Tibial nerve (tissue), 3 donors: ENCODE measurements at regions not wholly inside any gene's neighbourhood (a gene's known extent, or its start where the extent isn't known, plus 50 kb on each side); places are given as distances from the start of the nearest gene placed in this dataset.

ENCODE experiments used
- CTCF ChIP-seq, 5 experiments: fragments of 200-600 bp in 3 of 5; fragments of 450-650 bp in 2 of 5; sonication (generic) in 3 of 5; IDR thresholded peaks; one replicate each; pipeline ENCODE4 v1.5.1; 2016 to 2019; ENCODE audit warnings: antibody characterized with exemption in 5 of 5, mild to moderate bottlenecking in 3 of 5, moderate library complexity in 2 of 5
- POLR2A ChIP-seq, 2 donors: fragments of 450-650 bp; IDR thresholded peaks; one replicate each; pipeline ENCODE4 v1.6.1; 2017; ENCODE audit warnings: antibody characterized with exemption in 2 of 2, mild to moderate bottlenecking in 2 of 2, moderate library complexity in 2 of 2

GRCh38 chr4:3819210-3819919 lies 53.2 kb downstream of the ADRA2C start:
- TF ChIP-seq POLR2A (IDR thresholded peaks at IDR 0.05) (no peak), CTCF (IDR thresholded peaks at IDR 0.05) (no peak)
